C4-2B (cell line): ENCODE measurements at regions not wholly inside any gene's neighbourhood (a gene's known extent, or its start where the extent isn't known, plus 50 kb on each side); places are given as distances from the start of the nearest gene placed in this dataset.
"Not testable (repeated sequence)": the region's sequence is repeated elsewhere in the genome, so short reads cannot be mapped to it uniquely, and the experiment has no call there.

Experiments used
- H3K27ac ChIP-seq: fragments of 450-650 bp; 2 replicates; pipeline ENCODE4 v1.5.1; 2017
- CTCF ChIP-seq: fragments of 450-650 bp; conservative IDR thresholded peaks from 2 replicates; pipeline ENCODE4 v1.5.1; 2017; ENCODE audit warnings: mild to moderate bottlenecking
- ZFX ChIP-seq: fragments of 450-650 bp; IDR thresholded peaks from 2 replicates; pipeline ENCODE4 v1.6.1; 2017

GRCh38 chr10:53491774-53492173, 719.2 kb upstream of the MBL2 start:
- no peak overlapping the region for H3K27ac ChIP-seq
- TF ChIP-seq ZFX (no peak), CTCF (no peak)

GRCh38 chr10:53490553-53490952, 718.0 kb upstream of the MBL2 start:
- no peak for TF ChIP-seq ZFX
- no peak for TF ChIP-seq CTCF
- H3K27ac ChIP-seq: no peak overlapping the region

DNA sequence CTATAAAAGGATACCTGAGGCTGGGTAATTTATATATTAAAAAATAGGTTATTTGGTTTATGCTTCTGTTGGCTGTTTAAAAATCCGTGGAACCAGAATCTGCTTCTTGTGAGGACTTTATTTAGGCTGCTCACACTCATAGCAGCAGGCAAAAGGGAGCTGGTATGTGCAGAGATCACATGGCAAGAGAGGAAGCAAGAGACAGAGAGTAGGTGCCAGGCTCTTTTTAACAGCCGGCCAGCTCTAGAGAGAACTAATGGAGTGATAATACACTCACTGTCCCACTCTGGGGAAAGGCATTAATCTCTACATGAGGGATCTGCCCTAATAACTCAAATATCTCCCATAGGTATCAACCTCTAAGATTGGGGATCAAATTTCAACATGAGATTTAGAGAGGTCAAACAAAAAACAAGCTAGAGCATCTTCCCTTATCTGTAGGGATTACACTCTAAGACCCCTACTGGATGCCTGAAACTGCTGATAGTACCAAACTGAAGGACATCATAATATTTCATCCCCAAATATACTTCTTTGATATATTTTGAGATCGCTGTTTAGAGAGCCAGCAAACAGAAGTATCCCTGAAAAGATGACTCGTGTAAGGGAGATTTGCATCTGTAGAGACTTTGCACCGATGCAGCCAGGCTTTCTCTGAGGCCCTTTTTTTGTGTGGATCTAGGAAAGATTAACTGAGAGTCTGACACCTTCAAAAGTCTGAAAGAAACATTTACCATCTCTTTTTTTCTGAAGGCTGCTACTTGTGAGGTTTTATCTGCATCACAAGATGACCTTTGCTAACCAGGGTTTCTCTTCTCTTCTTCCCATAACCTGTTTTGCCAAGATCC, 717.0 kb upstream of the MBL2 start:
- no peak for TF ChIP-seq ZFX
- TF ChIP-seq CTCF: no peak
- H3K27ac ChIP-seq: no peak overlapping the region

DNA sequence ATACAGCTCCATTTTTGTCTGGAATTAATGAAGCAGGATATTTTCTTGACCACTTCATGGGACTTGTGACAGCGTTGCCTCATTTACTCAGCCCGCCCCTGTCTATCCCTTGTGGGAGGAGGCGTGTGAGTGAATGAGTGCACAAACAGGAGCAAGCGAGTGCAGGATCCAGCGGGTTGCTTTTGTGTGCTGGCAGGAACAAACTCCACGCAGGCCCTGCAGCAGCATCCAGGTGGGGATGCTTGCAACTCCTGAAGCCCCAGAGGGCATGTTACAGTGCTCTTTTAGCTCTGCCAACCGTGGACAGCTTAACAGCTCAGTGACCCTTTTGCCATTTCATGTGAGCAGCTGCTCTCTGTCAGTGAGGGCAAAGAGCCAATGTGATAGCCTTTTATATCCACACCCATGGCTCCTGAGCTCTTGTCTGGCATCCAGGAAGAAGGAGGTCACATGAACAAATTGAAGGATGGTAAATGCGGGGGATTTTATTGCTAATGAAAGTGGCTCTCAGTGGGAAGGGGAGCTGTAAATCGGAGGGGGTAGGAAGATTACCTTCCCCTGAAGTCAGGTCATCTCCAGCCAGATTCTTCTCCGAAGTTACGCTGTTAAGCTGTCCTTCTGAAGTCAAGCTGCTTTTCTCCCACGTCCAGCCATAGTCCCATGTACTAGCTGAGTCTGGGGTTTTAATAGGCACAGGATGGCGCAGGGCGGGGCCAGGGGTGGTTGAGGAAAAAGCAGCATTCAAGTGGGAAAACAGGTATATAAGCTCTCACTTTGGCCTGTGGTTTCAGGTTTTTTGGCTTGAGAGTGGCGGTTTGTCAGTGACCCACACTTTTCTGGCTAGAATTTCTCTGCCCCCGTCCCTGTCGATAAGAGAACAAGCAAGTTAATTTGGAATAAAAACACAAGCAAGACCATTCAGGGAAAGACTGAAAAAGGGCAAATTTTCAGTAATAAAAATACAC, 714.7 kb upstream of the MBL2 start:
- no peak overlapping the region for H3K27ac ChIP-seq
- TF ChIP-seq ZFX (no peak), CTCF (no peak)

- not testable (repeated sequence) for H3K27ac ChIP-seq
Observed at GRCh38 chr10:53485422-53485821, 712.8 kb upstream of the MBL2 start.

- no peak overlapping the region for H3K27ac ChIP-seq
- TF ChIP-seq CTCF (no peak), ZFX (no peak)
Observed at GRCh38 chr10:53479365-53479764, 706.8 kb upstream of the MBL2 start.

GRCh38 chr10:53477313-53477675, 704.7 kb upstream of the MBL2 start:
- TF ChIP-seq CTCF (no peak), ZFX (no peak)
- no peak overlapping the region for H3K27ac ChIP-seq
